Heart left ventricle (tissue), 16 donors: ENCODE measurements at regions not wholly inside any gene's neighbourhood (a gene's known extent, or its start where the extent isn't known, plus 50 kb on each side); places are given as distances from the start of the nearest gene placed in this dataset.

Source experiments
- ATAC-seq, 4 donors: fragments of 200-7000 bp; cut with Tn5 transposase; one replicate each; pipeline ENCODE4 v1.9.1; 2020 to 2022; ENCODE audit warnings: moderate library complexity in 4 of 4, mild to moderate bottlenecking in 3 of 4, moderate number of reproducible peaks in 1 of 4
- DNase-seq, 5 donors: peaks; one replicate each; pipeline ENCODE4 v3.0.0-alpha.2; 2020
- H3K27ac ChIP-seq, 12 donors: fragments of 200-600 bp; sonication (generic) in 4 of 12; one replicate each; pipeline versions ENCODE4 v1.5.0 to v1.8.0; 2016 to 2022; ENCODE audit warnings: mild to moderate bottlenecking in 2 of 12
- H3K27me3 ChIP-seq, 9 donors: fragments of 200-600 bp; sonication (generic) in 2 of 9; one replicate each; pipeline versions ENCODE4 v1.5.1 to v1.8.0; 2016 to 2022; ENCODE audit warnings: mild to moderate bottlenecking in 3 of 9
- H3K36me3 ChIP-seq, 9 donors: fragments of 200-600 bp; sonication (generic) in 2 of 9; one replicate each; pipeline versions ENCODE4 v1.5.0 to v1.8.0; 2018 to 2022; ENCODE audit warnings: mild to moderate bottlenecking in 2 of 9
- H3K4me1 ChIP-seq, 12 donors: fragments of 200-600 bp; sonication (generic) in 4 of 12; one replicate each; pipeline versions ENCODE4 v1.5.0 to v1.8.0; 2016 to 2022; ENCODE audit warnings: mild to moderate bottlenecking in 3 of 12
- H3K4me3 ChIP-seq, 12 donors: fragments of 200-600 bp; sonication (generic) in 4 of 12; one replicate each; pipeline versions ENCODE4 v1.5.0 to v1.8.0; 2017 to 2022; ENCODE audit warnings: mild to moderate bottlenecking in 9 of 12, moderate library complexity in 4 of 12
- H3K9me3 ChIP-seq, 12 donors: fragments of 200-600 bp; sonication (generic) in 4 of 12; one replicate each; pipeline versions ENCODE4 v1.5.0 to v1.8.0; 2016 to 2022; ENCODE audit warnings: mild to moderate bottlenecking in 1 of 12
- CTCF ChIP-seq, 12 donors: fragments of 200-600 bp; sonication (generic) in 4 of 12; IDR thresholded peaks; one replicate each; pipeline versions ENCODE4 v1.5.0 to v1.8.0; 2018 to 2022; ENCODE audit warnings: antibody characterized with exemption in 12 of 12, mild to moderate bottlenecking in 5 of 12
- POLR2A ChIP-seq, 2 donors: fragments of 450-650 bp; IDR thresholded peaks; one replicate each; pipeline ENCODE4 v1.6.1; 2017; ENCODE audit warnings: antibody characterized with exemption in 2 of 2, mild to moderate bottlenecking in 2 of 2, moderate library complexity in 2 of 2
- WGBS, 4 donors: extraction: QIAGEN DNeasy Blood & Tissue Kit in 2 of 4; methylation state at CpG; one replicate each; pipeline versions ENCODE4 v1.1.5 to v1.1.7; 2013 to 2018; 5-methylcytosine and 5-hydroxymethylcytosine counted together
- intact Hi-C, 10 donors: fragments of 100-400 bp; cut with DNase I; formaldehyde crosslinking; loops; one replicate each; pipeline versions ENCODE4 v1.11.1 to v1.14.2; 2022
- donor health status: ischemic (EF 13 %, LVEDD 7.1; RV severe dilation, severe dysfunction).
- donor health status: healthy with polysubstance abuse.
- donor health status: DM: no; HTN: yes; CAD: no.
- donor health status: DM: no; HTN: no; CAD: no.
- donor health status: ischemic (EF 25% LVEDD 6.9; RV normal size, moderate dysfunction).
- donor health status: ischemic (EF 25% LVEDD 5.7; RV mildly dilated, moderate dysfunction).
- donor health status: healthy.
- donor health status: DM: yes; HTN: yes; CAD: no.
- donor health status: ischemic (EF 35%, LVEDD 5.7; RV mildly dilated, moderate dysfunction).
- donor health status: nonischemic (EF 11% LVEDD 7.7; RV severe dilation, severe dysfunction).
- donor health status: DM: yes; HTN: yes; CAD: no.
- donor health status: PGD.
- donor health status: ischemic (EF 29% LVEDD 5.4; RV normal size, mild dysfunction).
- donor health status: nonischemic (EF 23%, LVEDD 6.1; RV moderate dilation, normal function).

- intact Hi-C loops: no loop called here
- 42 to 62% (median 57%) methylated on average over 1 of the region's 1 CpG for WGBS, 4 donors
- Histone ChIP-seq H3K36me3 (no peaks in the 10 kb centered on the region), H3K4me3 (no peak overlapping the region), H3K27ac (no peak overlapping the region), H3K9me3 (no peaks in the 10 kb centered on the region), H3K27me3 (no peaks in the 10 kb centered on the region), H3K4me1 (no peaks in the 10 kb centered on the region)
- TF ChIP-seq POLR2A (IDR thresholded peaks at IDR 0.05) (no peak), CTCF (IDR thresholded peaks at IDR 0.05) (no peak)
- no peak for ATAC-seq
- no peak for DNase-seq
Observed at GRCh38 chr18:65464361-65464760, 286.5 kb upstream of the CDH7 start.

GRCh38 chr18:65459741-65460140 is 291.1 kb upstream of the CDH7 start:
- Histone ChIP-seq H3K27me3 (no peaks in the 10 kb centered on the region), H3K36me3 (no peaks in the 10 kb centered on the region), H3K4me1 (no peaks in the 10 kb centered on the region), H3K9me3 (no peaks in the 10 kb centered on the region), H3K4me3 (no peak overlapping the region), H3K27ac (no peak overlapping the region)
- ATAC-seq: no peak
- WGBS, 4 donors: 81 to 88% (median 84%) methylated on average over 3 of the region's 3 CpGs
- no peak for DNase-seq
- TF ChIP-seq CTCF (IDR thresholded peaks at IDR 0.05) (no peak), POLR2A (IDR thresholded peaks at IDR 0.05) (no peak)
- intact Hi-C loops: no loop called here

- WGBS, 4 donors: 11 to 18% (median 14%) methylated on average over 1 of the region's 1 CpG
Observed at GRCh38 chr18:65458871-65459270, 291.9 kb upstream of the CDH7 start.

GRCh38 chr18:65439188-65439587 is 311.6 kb upstream of the CDH7 start:
- ATAC-seq (no peak), DNase-seq (no peak)
- peaks cover 0 to 6% (median 0%) of the 10 kb centered on the region in 12 donors for H3K9me3 ChIP-seq
- no peak overlapping the region for H3K4me3 ChIP-seq
- intact Hi-C loops: loop anchor here in 1 of 10 donors (10.0 kb wide), 1 partner anchor 56 kb away; no protein-coding TSS in a partner anchor
- no peaks in the 10 kb centered on the region for H3K4me1 ChIP-seq
- no peak overlapping the region for H3K27ac ChIP-seq
- WGBS, 4 donors: 47 to 60% (median 54%) methylated on average over 3 of the region's 3 CpGs
- no peaks in the 10 kb centered on the region for H3K36me3 ChIP-seq
- peak in 1 of 12 donors; percentile 16 for TF ChIP-seq CTCF (IDR thresholded peaks at IDR 0.05)
- TF ChIP-seq POLR2A (IDR thresholded peaks at IDR 0.05): no peak
- no peaks in the 10 kb centered on the region for H3K27me3 ChIP-seq

More at GRCh38 chr18:65458871-65459270, 291.9 kb upstream of the CDH7 start:
- no peaks in the 10 kb centered on the region for H3K9me3 ChIP-seq
- TF ChIP-seq CTCF (IDR thresholded peaks at IDR 0.05) (no peak), POLR2A (IDR thresholded peaks at IDR 0.05) (no peak)
- no peaks in the 10 kb centered on the region for H3K4me1 ChIP-seq
- DNase-seq (no peak), ATAC-seq (no peak)
- intact Hi-C loops: no loop called here
- no peak overlapping the region for H3K27ac ChIP-seq
- no peak overlapping the region for H3K4me3 ChIP-seq
- H3K36me3 ChIP-seq: no peaks in the 10 kb centered on the region
- H3K27me3 ChIP-seq: no peaks in the 10 kb centered on the region
